OCI-LY3 (cell line): ENCODE measurements at regions not wholly inside any gene's neighbourhood (a gene's known extent, or its start where the extent isn't known, plus 50 kb on each side); places are given as distances from the start of the nearest gene placed in this dataset.

ENCODE experiments used
- EZH2phosphoT487 ChIP-seq: fragments of 200-600 bp; shearing (Covaris generic); IDR thresholded peaks from 2 replicates; pipeline ENCODE4 v1.6.1; 2018; ENCODE audit warnings: antibody characterized with exemption, mixed run types, low read depth
- TF ChIP-seq, protein P1 (sequence below): fragments of 200-600, 300-600 bp; sonication (generic); IDR thresholded peaks from 2 replicates; pipeline ENCODE4 v1.5.1; 2014; ENCODE audit warnings: antibody characterized with exemption, low read length, low read depth

DNA sequence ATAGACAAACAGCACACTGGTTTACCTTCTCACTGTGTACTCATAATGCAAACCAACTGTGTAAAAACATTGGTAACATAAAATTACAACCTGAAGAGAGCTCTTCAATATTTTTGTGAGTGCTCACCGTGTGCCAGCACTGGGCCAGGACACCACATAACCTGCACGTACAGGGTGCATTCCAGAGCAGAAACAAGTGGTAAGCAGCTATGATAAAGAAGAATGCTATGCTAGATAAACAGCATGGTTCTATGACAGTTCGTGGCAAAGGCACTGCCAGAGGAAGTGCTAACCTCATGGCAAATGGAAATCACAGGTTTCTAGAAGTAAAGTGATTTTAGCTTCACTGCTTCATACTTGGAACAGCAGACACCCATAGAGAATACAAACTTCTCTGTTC lies 343.5 kb downstream of the MTX2 start:
- TF ChIP-seq, protein P1, sequence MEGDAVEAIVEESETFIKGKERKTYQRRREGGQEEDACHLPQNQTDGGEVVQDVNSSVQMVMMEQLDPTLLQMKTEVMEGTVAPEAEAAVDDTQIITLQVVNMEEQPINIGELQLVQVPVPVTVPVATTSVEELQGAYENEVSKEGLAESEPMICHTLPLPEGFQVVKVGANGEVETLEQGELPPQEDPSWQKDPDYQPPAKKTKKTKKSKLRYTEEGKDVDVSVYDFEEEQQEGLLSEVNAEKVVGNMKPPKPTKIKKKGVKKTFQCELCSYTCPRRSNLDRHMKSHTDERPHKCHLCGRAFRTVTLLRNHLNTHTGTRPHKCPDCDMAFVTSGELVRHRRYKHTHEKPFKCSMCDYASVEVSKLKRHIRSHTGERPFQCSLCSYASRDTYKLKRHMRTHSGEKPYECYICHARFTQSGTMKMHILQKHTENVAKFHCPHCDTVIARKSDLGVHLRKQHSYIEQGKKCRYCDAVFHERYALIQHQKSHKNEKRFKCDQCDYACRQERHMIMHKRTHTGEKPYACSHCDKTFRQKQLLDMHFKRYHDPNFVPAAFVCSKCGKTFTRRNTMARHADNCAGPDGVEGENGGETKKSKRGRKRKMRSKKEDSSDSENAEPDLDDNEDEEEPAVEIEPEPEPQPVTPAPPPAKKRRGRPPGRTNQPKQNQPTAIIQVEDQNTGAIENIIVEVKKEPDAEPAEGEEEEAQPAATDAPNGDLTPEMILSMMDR: no peak
- TF ChIP-seq EZH2phosphoT487: no peak
